ENCODE measurements at regions not wholly inside any gene's neighbourhood (a gene's known extent, or its start where the extent isn't known, plus 50 kb on each side); places are given as distances from the start of the nearest gene placed in this dataset.

DNA sequence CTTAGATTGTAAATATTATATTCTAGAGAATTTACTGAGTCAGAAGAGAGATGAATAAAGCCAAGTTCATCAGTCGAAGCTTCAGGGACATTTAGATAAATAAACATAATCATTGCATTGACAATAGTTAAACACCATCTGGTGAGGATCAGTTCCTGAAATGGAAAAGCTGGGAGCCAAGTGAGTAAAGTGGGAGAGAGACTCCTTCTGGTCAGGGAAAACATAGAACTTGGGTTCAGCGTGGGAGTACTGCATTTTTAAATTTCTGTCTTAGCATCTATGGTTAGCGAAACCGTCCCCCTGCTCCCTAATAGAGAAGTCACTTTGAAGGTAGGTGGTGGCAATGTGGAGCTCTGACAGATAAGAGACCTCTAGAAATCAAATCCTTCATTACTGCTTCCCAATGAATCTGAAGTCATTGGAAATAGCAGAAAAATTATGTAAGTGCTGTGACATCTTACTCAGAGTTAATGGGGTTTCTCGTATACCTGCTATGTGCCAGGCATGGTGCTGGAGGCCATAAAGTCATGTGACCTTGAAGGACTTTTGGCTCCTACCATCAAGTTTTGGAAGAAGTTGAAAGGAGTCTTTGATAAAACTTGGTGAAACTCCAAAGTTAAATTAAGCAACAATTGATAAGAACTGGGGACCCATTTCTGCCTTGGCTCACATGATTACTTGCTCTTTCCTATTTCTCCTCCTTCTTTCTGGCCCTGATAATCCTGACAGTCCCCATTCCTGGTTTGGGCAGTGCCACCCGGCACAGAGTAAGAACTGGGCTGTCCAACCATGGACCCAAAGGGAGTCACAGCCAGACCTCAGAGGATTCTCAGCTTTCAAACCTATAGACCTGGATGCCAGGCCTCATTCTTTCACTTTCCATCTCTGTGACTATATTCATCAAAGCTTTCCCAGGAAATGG is 211.2 kb downstream of the C7orf25 start:
- Histone ChIP-seq H3K9me3 (ENCODE audit: control insufficient read depth, low read length) (no peaks in the 10 kb centered on the region), H3K4me3 (ENCODE audit: low read length) (no peak overlapping the region), H3K4me1 (ENCODE audit: control insufficient read depth, insufficient read depth, low read length) (peaks cover 5% of the 10 kb centered on the region), H3K27me3 (ENCODE audit: control insufficient read depth, insufficient read depth, low read length, poor library complexity, severe bottlenecking) (no peaks in the 10 kb centered on the region), H3K9ac (ENCODE audit: extremely low read depth, low read length, poor library complexity, severe bottlenecking) (no peak overlapping the region), H3K36me3 (ENCODE audit: control insufficient read depth, insufficient read depth, low read length) (no peaks in the 10 kb centered on the region), H3K27ac (ENCODE audit: low read depth, low read length) (no peak overlapping the region)
- no peak overlapping the region for H3K27ac Mint-ChIP-seq
- H3K27me3 Mint-ChIP-seq (ENCODE audit: insufficient read depth), result no peaks in the 10 kb centered on the region
- TF ChIP-seq CTCF (conservative IDR thresholded peaks at IDR 0.05), result peak; percentile 25
- 87 to 100% methylated on average over 1 to 5 of the region's 6 CpGs for WGBS, 2 experiments (ENCODE audit: insufficient coverage in 1 of 2, insufficient read length in 1 of 2)
- peaks cover 7% of the 10 kb centered on the region for H3K4me1 Mint-ChIP-seq
- no peak for DNase-seq
- no peaks in the 10 kb centered on the region for H3K36me3 Mint-ChIP-seq (ENCODE audit: low read depth)
- no peak overlapping the region for H3K4me3 Mint-ChIP-seq
- H3K9me3 Mint-ChIP-seq, result no peaks in the 10 kb centered on the region

DNA sequence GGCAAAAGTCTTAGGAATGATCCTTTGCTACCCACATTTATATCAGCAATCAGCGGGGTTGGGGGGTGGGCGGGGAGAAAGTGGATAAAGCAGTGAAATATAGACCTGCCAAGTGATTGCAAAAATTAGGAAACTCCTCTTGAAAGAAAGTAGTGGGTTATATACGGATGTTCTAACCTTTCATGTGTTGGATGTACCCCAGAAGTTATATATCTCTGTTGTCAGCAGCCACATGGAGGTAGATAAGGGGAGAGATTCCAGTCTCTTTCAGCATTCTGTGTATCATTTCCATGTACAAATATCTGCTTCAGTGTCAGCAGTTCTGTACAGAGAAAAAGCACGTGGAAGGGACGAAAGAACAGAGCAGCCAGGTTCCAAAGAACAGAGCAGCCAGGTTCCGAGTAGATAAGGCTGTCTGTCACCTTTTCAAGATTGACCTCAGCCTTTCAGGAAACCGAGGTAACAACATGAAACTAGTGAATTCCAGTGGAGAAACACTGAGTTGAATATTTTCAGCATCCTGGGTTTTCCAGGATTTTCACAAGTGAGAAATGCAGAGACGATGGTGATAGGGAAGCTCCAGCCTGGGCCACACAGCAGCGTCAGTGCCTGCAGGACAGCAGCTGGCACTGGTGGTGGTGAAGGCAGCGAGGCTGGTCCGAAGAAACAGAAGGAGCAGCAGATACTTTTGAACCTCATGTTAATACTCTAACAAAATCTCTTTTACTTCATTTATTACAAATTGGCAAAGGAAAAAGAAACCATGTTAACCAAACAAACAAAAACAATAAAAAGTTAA is 212.3 kb downstream of the C7orf25 start:
- TF ChIP-seq CTCF (conservative IDR thresholded peaks at IDR 0.05), result no peak
- no peak overlapping the region for H3K4me3 ChIP-seq (ENCODE audit: low read length)
- no peaks in the 10 kb centered on the region for H3K36me3 Mint-ChIP-seq (ENCODE audit: low read depth)
- no peak overlapping the region for H3K9ac ChIP-seq (ENCODE audit: extremely low read depth, low read length, poor library complexity, severe bottlenecking)
- H3K36me3 ChIP-seq (ENCODE audit: control insufficient read depth, insufficient read depth, low read length), result no peaks in the 10 kb centered on the region
- H3K27me3 Mint-ChIP-seq (ENCODE audit: insufficient read depth), result no peaks in the 10 kb centered on the region
- DNase-seq, result no peak
- H3K27me3 ChIP-seq (ENCODE audit: control insufficient read depth, insufficient read depth, low read length, poor library complexity, severe bottlenecking), result no peaks in the 10 kb centered on the region
- peaks cover 7% of the 10 kb centered on the region for H3K4me1 Mint-ChIP-seq
- H3K9me3 Mint-ChIP-seq, result no peaks in the 10 kb centered on the region
- H3K9me3 ChIP-seq (ENCODE audit: control insufficient read depth, low read length), result no peaks in the 10 kb centered on the region
- H3K4me3 Mint-ChIP-seq, result no peak overlapping the region
- H3K27ac ChIP-seq (ENCODE audit: low read depth, low read length), result no peak overlapping the region
- H3K4me1 ChIP-seq (ENCODE audit: control insufficient read depth, insufficient read depth, low read length), result peaks cover 5% of the 10 kb centered on the region
- WGBS, 2 experiments (ENCODE audit: insufficient coverage in 1 of 2, insufficient read length in 1 of 2), result 86 to 92% methylated on average over 7 to 11 of the region's 11 CpGs
- peak overlapping the region; percentile 3 for H3K27ac Mint-ChIP-seq

- no peak overlapping the region for H3K27ac ChIP-seq (ENCODE audit: low read depth, low read length)
- H3K4me1 ChIP-seq (ENCODE audit: control insufficient read depth, insufficient read depth, low read length), result peaks cover 5% of the 10 kb centered on the region
- Mint-ChIP-seq H3K27me3 (ENCODE audit: insufficient read depth) (no peaks in the 10 kb centered on the region), H3K27ac (no peak overlapping the region), H3K9me3 (no peaks in the 10 kb centered on the region), H3K36me3 (ENCODE audit: low read depth) (no peaks in the 10 kb centered on the region), H3K4me1 (peaks cover 7% of the 10 kb centered on the region), H3K4me3 (no peak overlapping the region)
- 91 to 93% methylated on average over 6 to 7 of the region's 7 CpGs for WGBS, 2 experiments (ENCODE audit: insufficient coverage in 1 of 2, insufficient read length in 1 of 2)
- no peaks in the 10 kb centered on the region for H3K27me3 ChIP-seq (ENCODE audit: control insufficient read depth, insufficient read depth, low read length, poor library complexity, severe bottlenecking)
- H3K9me3 ChIP-seq (ENCODE audit: control insufficient read depth, low read length), result no peaks in the 10 kb centered on the region
- no peak overlapping the region for H3K4me3 ChIP-seq (ENCODE audit: low read length)
- no peak overlapping the region for H3K9ac ChIP-seq (ENCODE audit: extremely low read depth, low read length, poor library complexity, severe bottlenecking)
- no peak for DNase-seq
- H3K36me3 ChIP-seq (ENCODE audit: control insufficient read depth, insufficient read depth, low read length), result no peaks in the 10 kb centered on the region
- TF ChIP-seq CTCF (conservative IDR thresholded peaks at IDR 0.05), result no peak
Measured at GRCh38 chr7:42698600-42699374, 213.1 kb downstream of the C7orf25 start.

All from endodermal cell (in vitro differentiated cells).